ENCODE measurements at regions not wholly inside any gene's neighbourhood (a gene's known extent, or its start where the extent isn't known, plus 50 kb on each side); places are given as distances from the start of the nearest gene placed in this dataset.

GRCh38 chr15:87317900-87318299 is 938.6 kb downstream of the NTRK3 start:
- TF ChIP-seq CTCF (conservative IDR thresholded peaks at IDR 0.05): no peak
- no peak for TF ChIP-seq EZH2 (IDR thresholded peaks at IDR 0.05; ENCODE audit: low read depth)
- Histone ChIP-seq H3K27me3 (ENCODE audit: insufficient read depth, low read depth) (no peaks in the 10 kb centered on the region), H2AFZ (no peak overlapping the region), H4K20me1 (ENCODE audit: insufficient read depth) (no peaks in the 10 kb centered on the region), H3K9me2 (ENCODE audit: insufficient read depth) (no peaks in the 10 kb centered on the region), H3K9me3 (ENCODE audit: insufficient read depth, low read depth) (no peaks in the 10 kb centered on the region), H3K4me2 (no peak overlapping the region), H3F3A (ENCODE audit: insufficient read depth, low read depth) (no peaks in the 10 kb centered on the region), H3K79me2 (ENCODE audit: low read depth) (no peaks in the 10 kb centered on the region), H3K27ac (no peak overlapping the region), H3K4me3 (no peak overlapping the region), H3K4me1 (replicated peaks; ENCODE audit: insufficient read depth) (no peaks in the 10 kb centered on the region), H3K36me3 (ENCODE audit: low read depth) (no peaks in the 10 kb centered on the region)
- POLR2A ChIA-PET (ENCODE audit: unreplicated experiment): no interaction called here
- no TSS peak for BruUV-seq (replicated peaks)
- no peak for DNase-seq
- intact Hi-C loops (cut with micrococcal nuclease; ENCODE audit: unreplicated experiment): no loop called here
- CTCF ChIA-PET: no interaction called here

GRCh38 chr15:87312221-87312620 is 944.3 kb downstream of the NTRK3 start:
- no peak for DNase-seq
- intact Hi-C loops (cut with micrococcal nuclease; ENCODE audit: unreplicated experiment): no loop called here
- Histone ChIP-seq H3K9me3 (ENCODE audit: insufficient read depth, low read depth) (no peaks in the 10 kb centered on the region), H3K36me3 (ENCODE audit: low read depth) (no peaks in the 10 kb centered on the region), H4K20me1 (ENCODE audit: insufficient read depth) (no peaks in the 10 kb centered on the region), H3K4me2 (no peak overlapping the region), H3K27ac (no peak overlapping the region), H2AFZ (no peak overlapping the region), H3F3A (ENCODE audit: insufficient read depth, low read depth) (no peaks in the 10 kb centered on the region), H3K4me3 (no peak overlapping the region), H3K9me2 (ENCODE audit: insufficient read depth) (no peaks in the 10 kb centered on the region), H3K4me1 (replicated peaks; ENCODE audit: insufficient read depth) (no peaks in the 10 kb centered on the region), H3K27me3 (ENCODE audit: insufficient read depth, low read depth) (no peaks in the 10 kb centered on the region), H3K79me2 (ENCODE audit: low read depth) (no peaks in the 10 kb centered on the region)
- BruUV-seq (replicated peaks): no TSS peak
- ChIA-PET CTCF (no interaction called here), POLR2A (ENCODE audit: unreplicated experiment) (no interaction called here)
- no peak for TF ChIP-seq CTCF (conservative IDR thresholded peaks at IDR 0.05)
- no peak for TF ChIP-seq EZH2 (IDR thresholded peaks at IDR 0.05; ENCODE audit: low read depth)

- no peaks in the 10 kb centered on the region for H3K79me2 ChIP-seq (ENCODE audit: low read depth)
- no peaks in the 10 kb centered on the region for H3K9me2 ChIP-seq (ENCODE audit: insufficient read depth)
- no peaks in the 10 kb centered on the region for H3K9me3 ChIP-seq (ENCODE audit: insufficient read depth, low read depth)
- TF ChIP-seq EZH2 (IDR thresholded peaks at IDR 0.05; ENCODE audit: low read depth) (no peak), CTCF (conservative IDR thresholded peaks at IDR 0.05) (no peak)
- no peaks in the 10 kb centered on the region for H4K20me1 ChIP-seq (ENCODE audit: insufficient read depth)
- no TSS peak for BruUV-seq (replicated peaks)
- ChIA-PET CTCF (no interaction called here), POLR2A (ENCODE audit: unreplicated experiment) (no interaction called here)
- no peak for DNase-seq
- no peaks in the 10 kb centered on the region for H3K27me3 ChIP-seq (ENCODE audit: insufficient read depth, low read depth)
- no peak overlapping the region for H3K27ac ChIP-seq
- no peak overlapping the region for H3K4me2 ChIP-seq
- H3K4me1 ChIP-seq (replicated peaks; ENCODE audit: insufficient read depth): no peaks in the 10 kb centered on the region
- H2AFZ ChIP-seq: no peak overlapping the region
- H3K4me3 ChIP-seq: no peak overlapping the region
- intact Hi-C loops (cut with micrococcal nuclease; ENCODE audit: unreplicated experiment): no loop called here
- H3F3A ChIP-seq (ENCODE audit: insufficient read depth, low read depth): no peaks in the 10 kb centered on the region
- no peaks in the 10 kb centered on the region for H3K36me3 ChIP-seq (ENCODE audit: low read depth)
These were observed 956.4 kb downstream of the NTRK3 start for GRCh38 chr15:87300146-87300545.

Data from PC-9 (cell line).